NCI-H82 treated with DMSO at 0.1 percent for 48 hours (cell line): ENCODE measurements at regions not wholly inside any gene's neighbourhood (a gene's known extent, or its start where the extent isn't known, plus 50 kb on each side); places are given as distances from the start of the nearest gene placed in this dataset.
A peak's percentile ranks its signal among the peaks of the same experiment; 100 is the strongest.

Experiments
- DNase-seq: peaks from one replicate; lab custom pipeline; 2025; ENCODE audit not compliant: unreplicated experiment; lab: John Stamatoyannopoulos, UW

DNA sequence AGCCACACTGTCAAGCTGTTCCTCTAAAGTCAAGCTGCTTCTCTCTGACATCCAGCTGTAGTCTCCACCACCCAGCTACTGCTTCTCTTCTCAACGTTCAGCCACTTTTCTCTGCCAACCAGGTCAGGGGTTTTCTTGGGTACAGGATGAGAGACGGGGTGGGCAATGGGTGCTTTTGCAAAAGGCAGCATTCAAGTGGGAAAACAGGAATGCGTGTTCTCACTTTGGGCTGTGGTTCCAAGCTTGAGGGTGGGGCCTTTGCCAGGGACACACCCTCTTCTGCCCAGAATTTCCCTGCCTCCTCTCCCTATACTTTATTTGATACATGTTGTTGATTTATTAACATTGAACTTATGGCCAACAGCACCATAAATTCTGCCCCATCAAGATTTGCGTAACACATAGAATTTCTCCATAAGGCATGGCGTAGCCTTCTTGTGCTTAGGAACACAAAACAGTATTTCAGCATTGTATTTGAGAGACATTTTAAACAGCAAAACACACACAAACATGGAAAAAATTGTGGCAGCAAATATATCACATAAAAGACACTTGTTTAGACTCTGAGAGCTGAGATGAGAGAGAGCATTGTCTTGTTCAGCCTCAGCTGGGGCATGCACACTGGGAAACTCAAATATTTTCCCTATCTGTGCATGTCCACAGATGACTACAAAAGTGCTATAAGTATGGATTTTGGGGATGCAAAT, 392.8 kb downstream of the SLITRK6 start:
- DNase-seq: no peak

DNA sequence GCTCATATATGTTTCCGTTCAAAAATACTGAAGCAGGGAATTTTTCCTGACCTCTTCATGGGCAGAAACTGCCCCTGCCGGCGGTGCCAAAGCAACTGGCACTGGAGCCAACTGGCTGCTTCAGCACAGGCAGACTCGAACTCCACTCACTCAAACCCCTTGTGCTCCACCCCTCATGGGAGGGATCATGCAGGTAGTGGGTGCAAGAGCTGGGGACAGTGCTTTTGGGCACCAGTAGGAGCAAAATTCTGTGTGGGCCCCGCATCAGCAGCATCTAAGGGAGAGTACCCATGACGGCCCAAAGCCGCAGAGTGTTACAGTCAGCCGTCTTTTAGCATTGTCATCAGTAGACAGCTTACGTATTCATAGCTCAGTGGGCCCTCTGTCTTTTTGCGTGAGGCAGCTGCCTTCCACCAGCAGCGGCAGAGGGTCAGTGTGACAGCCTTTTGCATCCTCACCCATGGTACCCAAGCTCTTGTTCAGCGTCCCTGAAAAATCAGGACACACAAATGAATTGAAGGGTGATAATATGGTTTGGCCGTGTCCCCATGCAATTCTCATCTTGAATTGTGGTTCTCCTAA, 393.8 kb downstream of the SLITRK6 start:
- no peak for DNase-seq

DNA sequence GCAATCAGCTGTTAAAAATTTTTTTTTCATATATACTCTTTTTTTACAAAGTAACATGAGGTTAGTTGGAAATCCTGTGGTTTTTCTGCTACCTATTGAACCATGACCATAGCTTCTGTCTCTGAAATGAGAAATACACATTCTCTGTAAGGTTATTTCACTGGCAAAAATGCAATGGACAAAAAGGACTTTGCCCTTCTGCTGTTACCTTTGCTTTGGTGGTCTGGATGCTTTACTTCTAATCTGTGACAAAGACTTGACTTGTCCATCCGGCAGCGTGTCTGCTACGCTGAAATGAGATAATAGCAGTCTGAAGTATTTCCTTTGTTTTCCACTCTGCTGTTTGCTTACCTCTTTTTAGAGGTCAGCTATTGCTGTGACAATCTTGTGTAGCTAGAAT, 412.8 kb downstream of the SLITRK6 start:
- DNase-seq: peak; percentile 36

DNA sequence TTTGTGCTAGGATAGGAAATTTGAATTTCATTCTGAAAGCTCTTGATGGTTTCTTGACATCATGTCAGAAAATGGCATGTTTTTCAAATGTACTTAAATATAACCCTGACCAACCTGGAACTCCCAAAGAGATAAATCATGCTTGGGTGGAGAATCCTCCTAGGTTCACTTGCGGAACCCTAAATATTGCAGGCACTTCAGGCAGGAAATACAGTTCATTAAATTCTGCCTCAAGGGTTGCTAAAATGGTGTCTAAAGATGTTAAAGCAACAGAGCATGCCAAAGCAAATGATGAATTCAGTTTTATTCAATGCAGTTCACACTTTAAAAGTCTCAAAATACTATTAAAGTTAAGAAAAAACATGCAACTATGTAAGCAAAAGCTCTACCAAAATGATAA, 415.9 kb downstream of the SLITRK6 start:
- no peak for DNase-seq

DNA sequence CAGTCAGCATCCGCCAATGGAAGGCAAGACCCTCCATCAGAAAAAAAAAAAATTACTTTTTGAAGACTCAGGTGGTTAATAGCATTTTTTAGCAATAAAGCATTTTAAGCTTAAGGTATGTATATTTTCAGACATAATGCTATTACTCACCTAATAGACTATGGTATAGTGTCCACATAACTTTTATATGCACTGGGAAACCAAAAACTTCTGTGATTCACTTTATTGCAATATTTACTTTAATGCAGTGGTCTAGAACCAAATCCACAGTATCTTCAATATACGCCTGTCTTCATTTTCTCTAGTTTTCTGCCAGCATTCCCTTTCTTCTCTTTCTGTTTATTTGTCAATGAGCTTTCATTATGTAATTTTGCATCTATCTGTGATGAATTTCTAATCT, 418.1 kb downstream of the SLITRK6 start:
- DNase-seq: no peak

DNA sequence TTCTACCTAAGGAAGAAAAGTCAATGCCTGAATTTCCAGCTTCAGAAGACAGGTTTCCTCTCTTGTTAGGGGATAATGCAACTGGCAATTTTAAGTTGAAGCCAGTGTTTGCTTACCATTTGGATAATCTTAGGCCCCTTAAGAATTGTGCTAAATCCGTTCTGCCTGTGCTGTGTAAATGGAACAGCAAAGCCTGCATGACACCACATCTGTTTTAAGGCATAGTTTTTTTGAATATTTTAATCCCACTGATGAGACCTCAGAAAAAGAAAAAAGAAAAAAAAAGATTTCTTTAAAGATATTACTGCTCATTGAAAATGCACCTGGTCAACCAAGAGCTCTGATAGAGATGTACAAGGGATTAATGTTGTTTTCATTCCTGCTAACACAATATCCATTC, 419.2 kb downstream of the SLITRK6 start:
- DNase-seq: peak; percentile 42

DNA sequence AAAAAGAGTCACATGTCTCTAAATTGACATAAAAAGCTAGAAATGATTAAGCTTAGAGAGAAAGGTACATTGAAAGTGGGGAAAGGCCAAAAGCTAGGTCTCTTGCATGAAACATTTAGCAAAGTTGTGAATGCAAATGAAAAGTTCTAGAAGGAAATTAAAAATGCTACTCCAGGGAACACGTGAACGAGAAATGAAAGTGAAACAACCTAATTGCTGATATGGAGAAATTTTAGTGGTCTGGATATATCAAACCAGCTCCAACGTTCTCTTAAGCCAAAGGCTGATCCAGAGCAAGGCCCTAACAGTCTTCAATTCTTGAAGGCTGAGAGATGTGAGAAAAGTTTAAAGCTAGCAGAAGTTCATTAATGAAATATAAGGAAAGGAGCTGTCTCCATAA, 419.8 kb downstream of the SLITRK6 start:
- no peak for DNase-seq

DNA sequence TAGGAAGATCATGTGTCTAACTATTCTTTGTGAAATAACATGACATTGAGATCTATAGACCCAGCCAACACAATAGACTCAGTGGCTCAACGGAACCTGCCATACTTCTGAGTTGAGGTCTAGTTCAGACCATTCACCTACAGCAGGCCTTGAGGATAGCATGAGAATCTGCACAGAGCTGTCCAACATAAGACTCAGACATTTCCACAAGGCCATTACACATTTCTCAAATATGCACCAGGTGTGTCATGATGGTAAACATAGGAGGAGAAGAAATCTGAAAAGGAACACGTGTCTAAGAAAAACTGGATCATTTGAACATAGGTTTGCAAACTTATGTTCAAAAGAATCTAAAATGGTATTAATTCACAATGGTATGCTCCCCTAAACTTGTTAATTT, 421.4 kb downstream of the SLITRK6 start:
- no peak for DNase-seq

DNA sequence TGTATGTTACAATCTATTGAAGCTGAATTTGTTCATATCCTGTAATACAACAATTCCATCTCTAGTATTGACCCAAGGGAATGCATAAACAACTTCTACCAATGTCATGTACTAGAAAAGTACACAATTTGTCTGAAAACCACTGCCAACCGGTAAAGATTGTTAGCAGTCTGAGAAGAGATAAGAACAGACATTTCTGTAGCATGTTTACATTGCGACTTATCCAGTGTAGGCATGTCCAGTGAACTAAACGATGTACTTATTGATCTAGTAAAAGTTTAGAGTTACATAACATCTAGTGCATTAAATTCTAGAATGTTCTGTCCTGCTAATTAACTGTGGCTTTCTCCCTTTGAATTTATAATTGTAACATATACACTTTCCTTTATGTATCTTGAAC, 425.9 kb downstream of the SLITRK6 start:
- DNase-seq: no peak

DNA sequence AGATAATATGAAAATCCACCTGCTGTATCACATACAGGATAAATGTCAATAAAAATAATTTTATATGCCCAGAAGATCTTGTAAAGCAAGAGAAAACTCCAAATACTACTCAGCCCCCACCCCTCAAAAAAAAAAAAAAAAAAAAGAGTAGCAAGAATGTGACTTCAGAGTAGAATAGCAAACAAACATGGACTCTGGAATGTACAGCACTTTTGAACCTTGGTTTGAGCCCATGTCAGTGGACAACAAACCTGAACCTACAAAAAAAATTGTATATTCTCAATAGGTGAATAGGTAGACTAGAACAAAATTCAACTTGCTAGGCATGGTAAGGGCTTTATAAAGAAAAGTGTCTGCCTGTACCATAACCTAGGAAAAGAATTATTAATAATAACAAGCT, 428.0 kb downstream of the SLITRK6 start:
- DNase-seq: no peak

DNA sequence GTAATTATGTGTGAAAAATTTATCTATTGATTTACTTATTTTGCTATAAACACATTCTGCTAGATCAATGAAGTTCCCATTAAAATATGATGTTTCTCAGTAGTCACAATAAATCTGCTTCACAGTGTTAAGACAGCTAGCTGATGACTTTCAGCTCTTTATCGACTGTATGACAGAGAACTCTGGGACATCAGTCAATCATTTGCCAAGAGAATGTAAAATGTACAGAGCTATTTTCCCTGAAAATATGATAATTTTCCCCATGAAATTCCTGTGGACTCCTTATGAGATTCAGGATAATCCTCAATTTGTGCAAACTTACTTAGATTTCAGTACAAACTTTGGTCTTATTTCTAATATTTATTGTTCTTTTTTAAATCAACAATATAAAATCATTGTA, 430.5 kb downstream of the SLITRK6 start:
- no peak for DNase-seq

DNA sequence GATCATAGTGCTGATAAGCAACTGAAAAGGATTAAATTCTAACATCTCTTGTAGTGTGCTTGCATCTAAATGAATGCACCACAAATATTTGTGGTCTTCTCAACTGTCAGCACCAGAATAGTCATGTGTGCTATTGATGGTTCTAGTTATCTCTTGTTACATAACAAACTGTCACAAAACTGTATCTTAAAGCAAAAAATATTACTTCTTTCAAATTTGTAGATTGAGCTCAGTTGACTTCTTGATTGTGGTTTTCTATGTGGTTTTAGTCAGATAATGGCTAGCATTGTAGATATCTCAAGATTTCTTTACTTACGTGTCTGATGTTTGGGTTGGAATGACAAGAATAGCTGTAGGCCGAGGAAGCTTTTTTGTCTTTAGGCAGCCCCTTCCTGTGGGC, 431.3 kb downstream of the SLITRK6 start:
- DNase-seq: no peak

DNA sequence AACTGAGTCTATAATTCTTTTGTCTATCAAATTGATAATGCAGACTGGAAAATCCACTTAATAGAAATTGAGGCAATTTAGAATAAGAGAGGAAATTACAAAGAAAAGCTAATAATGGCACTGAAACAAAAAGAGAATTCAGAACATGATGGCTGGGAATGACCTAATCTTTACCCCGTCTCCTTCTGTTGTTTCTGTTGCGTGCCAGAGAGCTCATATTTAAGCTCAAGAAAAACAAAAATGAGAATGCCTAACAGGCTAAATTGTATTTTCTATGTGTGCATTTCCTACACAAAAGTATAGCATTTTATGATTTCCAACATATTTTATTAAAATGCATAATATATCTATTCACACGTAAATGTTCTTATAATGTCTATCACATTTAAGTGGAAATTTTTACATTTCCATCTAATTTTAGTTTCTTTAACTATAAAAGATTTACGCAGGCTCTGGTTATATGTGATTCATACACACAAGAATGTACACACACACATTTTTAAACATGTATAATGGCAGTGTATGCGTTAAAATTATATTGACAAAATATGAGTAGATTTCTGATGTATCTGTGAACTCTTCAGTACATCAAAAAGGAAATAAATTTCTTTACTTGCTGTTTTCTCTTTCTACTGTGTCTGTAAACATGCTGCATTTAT, 432.3 kb downstream of the SLITRK6 start:
- DNase-seq: no peak

DNA sequence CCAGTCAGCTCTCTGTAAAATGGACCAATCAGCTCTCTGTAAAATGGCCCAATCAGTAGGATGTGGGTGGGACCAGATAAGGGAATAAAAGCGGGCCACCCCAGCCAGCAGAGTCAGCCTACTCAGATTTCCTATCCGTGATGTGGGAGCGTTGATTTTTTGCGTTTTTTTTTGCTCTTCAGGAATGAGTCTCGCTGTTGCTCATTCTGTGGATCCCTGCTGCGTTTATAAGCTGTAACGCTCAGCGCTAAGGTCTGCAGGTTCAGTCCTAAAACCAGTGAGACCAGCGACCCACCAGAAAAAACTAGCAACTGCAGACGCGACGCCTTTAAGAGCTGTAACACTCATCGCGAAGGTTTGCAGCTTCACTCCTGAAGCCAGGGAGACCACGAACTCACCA, 435.7 kb downstream of the SLITRK6 start:
- no peak for DNase-seq

DNA sequence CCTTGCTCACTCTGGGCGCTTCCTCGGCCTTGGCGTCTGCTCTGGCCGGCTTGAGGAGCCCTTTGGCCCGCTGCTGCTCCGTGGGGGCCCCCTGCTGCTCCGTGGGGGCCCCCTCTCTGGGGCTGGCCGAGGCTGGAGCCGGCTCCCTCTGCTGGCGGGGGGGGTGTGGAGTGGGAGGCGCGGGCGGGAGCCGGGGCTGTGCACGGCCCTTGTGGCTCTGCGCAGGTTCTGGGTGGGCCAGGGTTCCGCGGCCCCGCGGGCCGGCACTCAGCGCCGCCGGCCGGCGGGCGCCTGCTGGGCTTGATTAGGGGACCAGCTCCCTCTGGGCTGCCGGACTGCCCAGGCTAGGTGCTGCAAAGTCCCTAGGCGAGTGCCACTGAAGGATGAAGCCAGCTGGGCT, 436.2 kb downstream of the SLITRK6 start:
- no peak for DNase-seq

DNA sequence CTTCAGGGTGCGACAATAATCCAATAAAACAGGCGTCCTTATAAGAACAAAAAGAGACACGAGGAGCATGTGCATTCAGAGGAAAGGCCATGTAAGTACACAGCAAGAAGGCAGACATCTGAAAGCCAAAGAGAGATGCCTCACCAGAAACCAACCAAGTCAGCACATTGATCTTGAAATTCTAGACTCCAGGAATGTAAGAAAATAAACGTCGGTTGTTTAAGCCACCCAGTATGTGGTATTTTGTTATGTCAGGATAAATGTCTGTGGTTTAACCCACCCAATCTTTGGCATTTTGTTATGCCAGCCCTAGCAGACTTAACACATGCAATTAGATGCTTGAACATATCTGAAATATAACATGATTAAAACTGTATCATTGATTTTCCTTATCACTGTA, 452.0 kb downstream of the SLITRK6 start:
- no peak for DNase-seq

DNA sequence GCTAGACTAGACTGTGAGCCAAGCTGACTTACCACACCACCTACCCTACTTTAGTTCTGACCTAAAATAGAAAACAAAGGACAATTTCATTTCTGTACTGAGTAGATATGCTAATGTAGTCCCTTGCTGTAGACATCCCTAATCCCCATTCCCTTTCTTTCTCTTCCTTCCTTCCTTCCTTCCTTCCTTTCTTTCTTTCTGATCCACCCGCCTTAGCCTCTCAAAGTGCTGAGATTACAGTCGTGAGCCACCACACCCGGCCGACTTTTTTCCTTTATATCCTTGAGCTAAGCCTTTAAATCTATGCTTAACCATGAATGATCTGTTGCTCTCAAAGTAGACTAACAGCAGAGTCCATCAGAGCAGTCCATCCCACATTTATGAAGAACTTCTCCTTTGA, 465.0 kb downstream of the SLITRK6 start:
- DNase-seq: peak; percentile 22

DNA sequence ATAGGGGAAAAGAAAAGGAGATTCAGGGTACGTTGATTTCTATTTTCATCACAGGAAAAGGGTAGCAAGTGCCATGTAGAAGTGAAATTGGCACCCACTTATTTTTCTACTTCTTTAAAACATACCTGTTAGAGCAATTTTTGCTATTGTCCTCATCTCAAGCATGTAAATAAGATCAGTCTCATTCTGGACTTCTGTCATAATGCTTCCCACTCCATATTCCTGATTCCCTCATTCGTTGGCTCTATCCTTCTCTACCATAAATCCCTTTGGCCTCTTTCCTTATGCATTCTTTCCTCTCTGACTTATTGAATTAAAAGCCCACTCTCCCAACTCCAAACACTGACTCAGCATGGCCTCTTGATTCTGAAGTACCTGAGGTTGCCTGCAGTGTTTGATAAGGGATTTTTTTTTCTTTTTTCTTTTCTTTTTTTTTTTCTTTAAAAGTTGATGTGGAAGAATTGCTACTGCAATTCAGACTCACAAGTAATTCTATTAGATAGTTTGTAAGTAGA, 465.7 kb downstream of the SLITRK6 start:
- DNase-seq: no peak

DNA sequence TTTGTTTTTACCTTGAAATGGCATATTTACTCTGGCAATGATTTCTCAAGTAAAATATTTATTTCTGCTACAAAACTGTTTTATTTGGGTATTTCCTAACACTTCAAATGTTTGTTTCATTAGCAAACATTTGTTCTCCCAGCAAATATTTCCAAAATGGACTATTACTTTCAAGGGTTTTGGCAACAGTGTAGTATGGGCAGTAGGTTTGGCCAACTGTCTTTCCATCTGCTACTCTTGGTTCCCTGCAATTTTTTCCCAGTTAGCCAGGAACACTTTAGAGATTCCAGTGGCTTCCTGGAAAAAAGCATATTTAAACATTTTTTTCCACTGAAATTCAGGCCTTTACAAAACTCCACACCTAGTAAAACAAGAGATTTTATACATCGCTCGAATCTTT, 466.6 kb downstream of the SLITRK6 start:
- DNase-seq: no peak

DNA sequence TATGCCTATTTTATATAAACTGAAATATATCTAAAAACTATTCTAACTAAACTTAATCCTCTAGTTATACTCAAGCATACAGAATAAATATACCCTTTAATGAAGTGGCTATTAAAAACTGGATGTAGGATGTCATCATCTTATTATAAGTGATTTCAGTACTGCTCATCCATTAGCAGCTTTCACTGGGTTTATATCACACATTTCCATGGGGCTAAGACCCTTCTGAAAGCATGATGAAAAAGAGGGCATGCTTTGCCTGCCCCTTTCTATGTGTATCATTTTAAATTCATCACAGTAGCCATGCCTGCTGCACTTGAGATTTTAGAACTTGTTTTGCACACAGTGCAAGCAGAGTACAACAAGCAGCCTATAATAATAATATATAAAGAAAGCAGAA, 477.5 kb downstream of the SLITRK6 start:
- no peak for DNase-seq

DNA sequence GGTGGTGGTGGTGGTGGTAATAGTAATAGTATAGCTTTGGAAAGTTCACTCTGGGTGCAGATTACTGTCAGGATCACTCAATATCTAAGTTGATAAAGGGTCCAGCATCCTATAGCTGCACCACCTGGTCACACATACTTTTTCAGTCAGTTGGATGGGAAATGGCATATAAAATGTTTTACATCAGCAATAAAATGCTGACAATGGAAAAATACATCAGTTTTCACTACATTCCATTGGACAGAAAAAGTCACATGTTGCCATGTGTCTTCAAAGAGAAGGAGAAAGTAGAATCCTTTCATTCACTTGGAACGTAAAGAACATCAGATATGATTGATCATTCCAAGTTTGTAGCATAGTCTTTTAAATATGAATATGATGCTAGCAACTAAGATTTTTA, 481.4 kb downstream of the SLITRK6 start:
- no peak for DNase-seq

DNA sequence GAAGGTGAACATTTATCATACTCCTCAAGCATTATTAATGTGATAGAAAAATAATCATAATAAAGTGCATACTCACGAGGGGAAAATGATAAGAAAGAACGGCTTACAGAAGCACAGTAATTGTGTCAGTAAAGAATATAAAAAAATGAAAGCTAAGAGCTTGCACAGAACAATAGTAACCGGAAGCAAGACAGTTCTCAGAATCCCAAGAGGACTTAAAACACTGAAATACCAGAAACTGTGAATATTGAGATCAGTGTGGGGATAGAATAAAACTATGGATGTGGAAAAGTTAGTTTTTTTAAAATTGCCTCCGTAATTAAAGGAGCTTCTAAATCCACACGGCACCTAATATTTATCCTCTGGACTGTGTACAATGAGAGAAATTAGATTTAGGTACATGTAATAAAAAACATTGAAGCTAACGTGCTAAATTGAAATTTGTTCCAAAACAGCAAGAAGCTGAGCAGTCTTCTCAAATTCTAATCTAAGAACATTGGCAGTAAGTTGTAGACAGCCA, 482.7 kb downstream of the SLITRK6 start:
- DNase-seq: no peak
